ENCODE measurements at regions not wholly inside any gene's neighbourhood (a gene's known extent, or its start where the extent isn't known, plus 50 kb on each side); places are given as distances from the start of the nearest gene placed in this dataset.
A peak's percentile ranks its signal among the peaks of the same experiment; 100 is the strongest.

GRCh38 chr4:167290678-167291077 is 56.4 kb upstream of the SPOCK3 start:
- Histone ChIP-seq H3K4ac (replicated peaks; ENCODE audit: insufficient read length, low read depth, low read length) (no peak overlapping the region), H3K27me3 (replicated peaks in 1 of 4; ENCODE audit: control insufficient read depth in 3 of 4, extremely low read depth in 1 of 4, insufficient read depth in 3 of 4, low read length in 3 of 4) (no peaks in the 10 kb centered on the region), H3K9ac (replicated peaks in 1 of 4; ENCODE audit: extremely low read depth in 1 of 4, low read depth in 3 of 4, low read length in 3 of 4) (no peak overlapping the region), H2BK120ac (replicated peaks; ENCODE audit: low read depth, low read length) (no peak overlapping the region), H4K91ac (replicated peaks; ENCODE audit: insufficient read length, low read length) (no peak overlapping the region), H3K4me3 (ENCODE audit: extremely low read depth in 1 of 4, insufficient read depth in 2 of 4, low read depth in 3 of 4, low read length in 4 of 4) (no peak overlapping the region), H2BK20ac (ENCODE audit: low read length) (no peak overlapping the region), H2BK5ac (ENCODE audit: low read depth, low read length) (no peak overlapping the region), H3K23ac (ENCODE audit: insufficient read length) (no peak overlapping the region), H3K56ac (replicated peaks; ENCODE audit: insufficient read length, low read depth, low read length) (no peak overlapping the region), H3K4me2 (ENCODE audit: insufficient read depth in 1 of 2, low read depth in 2 of 2, low read length in 2 of 2) (no peak overlapping the region), H3K14ac (ENCODE audit: insufficient read length) (no peak overlapping the region), H3K18ac (ENCODE audit: extremely low read depth, low read length) (no peak overlapping the region), H3K79me2 (ENCODE audit: control insufficient read depth in 1 of 2, insufficient read depth in 2 of 2, low read length in 2 of 2) (no peaks in the 10 kb centered on the region), H4K5ac (ENCODE audit: insufficient read length, low read depth, low read length) (no peak overlapping the region), H3K9me3 (ENCODE audit: insufficient read depth in 2 of 2, low read depth in 1 of 2, low read length in 1 of 2) (no peaks in the 10 kb centered on the region), H3K79me1 (ENCODE audit: low read depth, low read length) (no peaks in the 10 kb centered on the region), H2BK15ac (ENCODE audit: low read length) (no peak overlapping the region), H4K8ac (ENCODE audit: extremely low read depth, insufficient read depth, low read length) (no peak overlapping the region), H2BK12ac (ENCODE audit: low read depth, low read length) (no peak overlapping the region), H2AK5ac (ENCODE audit: low read depth, low read length) (no peak overlapping the region), H4K20me1 (replicated peaks in 1 of 2; ENCODE audit: control insufficient read depth in 1 of 2, insufficient read depth in 2 of 2, low read length in 2 of 2) (no peaks in the 10 kb centered on the region), H2AFZ (ENCODE audit: low read length) (no peak overlapping the region), H3K23me2 (ENCODE audit: low read depth, low read length) (no peaks in the 10 kb centered on the region), H3K27ac (ENCODE audit: low read depth, low read length) (no peak overlapping the region), H3K36me3 (ENCODE audit: control insufficient read depth in 2 of 4, insufficient read depth in 4 of 4, low read length in 3 of 4) (no peaks in the 10 kb centered on the region), H3K4me1 (replicated peaks in 1 of 4; ENCODE audit: control insufficient read depth in 3 of 4, insufficient read depth in 4 of 4, low read length in 3 of 4) (no peaks in the 10 kb centered on the region; a peak in 1 of 7 replicates)
- no peak for FAIRE-seq
- POLR2A ChIA-PET (ENCODE audit: partially characterized antibody), result no interaction called here
- no peak for DNase-seq (ENCODE audit: low read depth in 1 of 2, low spot score in 2 of 2)
- CTCF ChIA-PET (ENCODE audit: partially characterized antibody), result interaction anchor here (0.7 to 1.5 kb wide), 10 partner anchors 9 to 1110 kb away, joined by 3 to 7 read pairs (median 4); partner anchors contain the start of gene SPOCK3
- TF ChIP-seq FOSL1 (IDR thresholded peaks at IDR 0.05; ENCODE audit: insufficient read depth, low read depth, low read length), result no peak
- TF ChIP-seq RAD21 (IDR thresholded peaks at IDR 0.05 in 1 of 2, conservative IDR thresholded peaks at IDR 0.05 in 1 of 2; ENCODE audit: low read depth in 2 of 2, low read length in 2 of 2), result peak in 1 of 2 experiments; percentile 69
- TF ChIP-seq, protein P1, sequence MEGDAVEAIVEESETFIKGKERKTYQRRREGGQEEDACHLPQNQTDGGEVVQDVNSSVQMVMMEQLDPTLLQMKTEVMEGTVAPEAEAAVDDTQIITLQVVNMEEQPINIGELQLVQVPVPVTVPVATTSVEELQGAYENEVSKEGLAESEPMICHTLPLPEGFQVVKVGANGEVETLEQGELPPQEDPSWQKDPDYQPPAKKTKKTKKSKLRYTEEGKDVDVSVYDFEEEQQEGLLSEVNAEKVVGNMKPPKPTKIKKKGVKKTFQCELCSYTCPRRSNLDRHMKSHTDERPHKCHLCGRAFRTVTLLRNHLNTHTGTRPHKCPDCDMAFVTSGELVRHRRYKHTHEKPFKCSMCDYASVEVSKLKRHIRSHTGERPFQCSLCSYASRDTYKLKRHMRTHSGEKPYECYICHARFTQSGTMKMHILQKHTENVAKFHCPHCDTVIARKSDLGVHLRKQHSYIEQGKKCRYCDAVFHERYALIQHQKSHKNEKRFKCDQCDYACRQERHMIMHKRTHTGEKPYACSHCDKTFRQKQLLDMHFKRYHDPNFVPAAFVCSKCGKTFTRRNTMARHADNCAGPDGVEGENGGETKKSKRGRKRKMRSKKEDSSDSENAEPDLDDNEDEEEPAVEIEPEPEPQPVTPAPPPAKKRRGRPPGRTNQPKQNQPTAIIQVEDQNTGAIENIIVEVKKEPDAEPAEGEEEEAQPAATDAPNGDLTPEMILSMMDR (IDR thresholded peaks at IDR 0.05; ENCODE audit: control extremely low read depth in 1 of 3, insufficient read depth in 1 of 3, low read depth in 1 of 3, low read length in 3 of 3), result peak in 1 of 3 experiments; percentile 20; a peak in 1 of 4 replicates
